CD8-positive, alpha-beta memory T cell (primary cell): ENCODE measurements at regions not wholly inside any gene's neighbourhood (a gene's known extent, or its start where the extent isn't known, plus 50 kb on each side); places are given as distances from the start of the nearest gene placed in this dataset.
A peak's percentile ranks its signal among the peaks of the same experiment; 100 is the strongest.
"Not testable (repeated sequence)": the region's sequence is repeated elsewhere in the genome, so short reads cannot be mapped to it uniquely, and the experiment has no call there.

Experiments used
- CTCF ChIA-PET: fragments of 350-600 bp; sonication (Branson Sonifier 250); formaldehyde crosslinking; loops from one replicate; lab custom pipeline; 2021; ENCODE audit warnings: antibody characterized with exemption; lab: Charles Lee
- POLR2A ChIA-PET: fragments of 350-600 bp; sonication (Branson Sonifier 250); formaldehyde crosslinking; loops from one replicate; lab custom pipeline; 2021; ENCODE audit warnings: antibody characterized with exemption; lab: Charles Lee
- DNase-seq, 5 donors: peaks; one replicate each; pipeline versions ENCODE4 v3.0.0 to v3.0.0-alpha.2; 2020 to 2022; ENCODE audit warnings: mixed read lengths in 1 of 5
- H3K27ac ChIP-seq: one replicate; pipeline ENCODE4 v1.7.0; 2013; ENCODE audit warnings: low read depth, mild to moderate bottlenecking, low read length, moderate library complexity
- H3K27me3 ChIP-seq: 2 replicates; pipeline ENCODE4 v1.7.0; 2013; ENCODE audit warnings: low read length, mild to moderate bottlenecking; ENCODE audit not compliant: insufficient read depth, poor library complexity, severe bottlenecking
- H3K36me3 ChIP-seq: 2 replicates; pipeline ENCODE4 v1.7.0; 2013; ENCODE audit warnings: mild to moderate bottlenecking, low read length, moderate library complexity; ENCODE audit not compliant: insufficient read depth
- H3K4me1 ChIP-seq: 2 replicates; pipeline ENCODE4 v1.7.0; 2013; ENCODE audit warnings: mild to moderate bottlenecking, low read length, moderate library complexity; ENCODE audit not compliant: insufficient read depth
- H3K4me3 ChIP-seq: 2 replicates; pipeline ENCODE4 v1.7.0; 2013; ENCODE audit warnings: mild to moderate bottlenecking, low read length
- H3K9me3 ChIP-seq: 2 replicates; pipeline ENCODE4 v1.7.0; 2013; ENCODE audit warnings: mild to moderate bottlenecking, low read length
- H3K27ac Mint-ChIP-seq, 8 donors: one replicate each; pipeline ENCODE4 v1.8.0; 2020 to 2021; ENCODE audit warnings: mixed read lengths in 8 of 8, mild to moderate bottlenecking in 6 of 8, inconsistent platforms in 3 of 8, moderate library complexity in 3 of 8
- H3K27me3 Mint-ChIP-seq, 2 donors: one replicate each; pipeline ENCODE4 v1.8.0; 2020 to 2021; ENCODE audit warnings: mixed read lengths in 2 of 2, mild to moderate bottlenecking in 1 of 2, moderate library complexity in 1 of 2
- H3K36me3 Mint-ChIP-seq, 3 donors: one replicate each; pipeline ENCODE4 v1.8.0; 2020 to 2021; ENCODE audit warnings: mixed read lengths in 3 of 3, inconsistent platforms in 1 of 3, mild to moderate bottlenecking in 1 of 3
- H3K4me1 Mint-ChIP-seq, 3 donors: one replicate each; pipeline ENCODE4 v1.8.0; 2020 to 2021; ENCODE audit warnings: mixed read lengths in 3 of 3, inconsistent platforms in 1 of 3, mild to moderate bottlenecking in 1 of 3
- H3K4me3 Mint-ChIP-seq, 7 donors: one replicate each; pipeline ENCODE4 v1.8.0; 2020 to 2021; ENCODE audit warnings: mixed read lengths in 7 of 7, mild to moderate bottlenecking in 6 of 7, moderate library complexity in 4 of 7, inconsistent platforms in 2 of 7
- H3K9me3 Mint-ChIP-seq, 5 donors: one replicate each; pipeline ENCODE4 v1.8.0; 2020 to 2022; ENCODE audit warnings: mixed read lengths in 5 of 5, mild to moderate bottlenecking in 3 of 5, moderate library complexity in 2 of 5, inconsistent platforms in 1 of 5

- Histone ChIP-seq H3K4me3 (no peak overlapping the region), H3K4me1 (no peaks in the 10 kb centered on the region), H3K27me3 (no peaks in the 10 kb centered on the region), H3K36me3 (no peaks in the 10 kb centered on the region), H3K27ac (no peak overlapping the region), H3K9me3 (no peaks in the 10 kb centered on the region)
- H3K36me3 Mint-ChIP-seq, result no peaks in the 10 kb centered on the region
- DNase-seq, result no peak
- peak overlapping the region in 1 of 7 donors; percentile 16 for H3K4me3 Mint-ChIP-seq
- no peaks in the 10 kb centered on the region for H3K27me3 Mint-ChIP-seq
- ChIA-PET POLR2A (no interaction called here), CTCF (interaction anchor here (1.6 kb wide), 1 partner anchor 9 kb away, joined by 3 read pairs; no protein-coding TSS in a partner anchor)
- peaks cover 2 to 14% (median 4%) of the 10 kb centered on the region in 5 donors for H3K9me3 Mint-ChIP-seq
- H3K27ac Mint-ChIP-seq, result no peak overlapping the region
- no peaks in the 10 kb centered on the region for H3K4me1 Mint-ChIP-seq
Observed at GRCh38 chr4:158033416-158034120, 139.3 kb downstream of the GASK1B start.

GRCh38 chr4:158032733-158033415 is 140.0 kb downstream of the GASK1B start:
- Histone ChIP-seq H3K27ac (no peak overlapping the region), H3K36me3 (no peaks in the 10 kb centered on the region), H3K9me3 (no peaks in the 10 kb centered on the region), H3K27me3 (no peaks in the 10 kb centered on the region), H3K4me3 (no peak overlapping the region), H3K4me1 (no peaks in the 10 kb centered on the region)
- CTCF ChIA-PET, result interaction anchor here (1.6 kb wide), 1 partner anchor 9 kb away, joined by 3 read pairs; no protein-coding TSS in a partner anchor
- H3K27ac Mint-ChIP-seq, result no peak overlapping the region
- H3K36me3 Mint-ChIP-seq, result no peaks in the 10 kb centered on the region
- no peaks in the 10 kb centered on the region for H3K27me3 Mint-ChIP-seq
- DNase-seq, result no peak
- no peaks in the 10 kb centered on the region for H3K4me1 Mint-ChIP-seq
- peaks cover 2 to 18% (median 4%) of the 10 kb centered on the region in 5 donors for H3K9me3 Mint-ChIP-seq
- POLR2A ChIA-PET, result no interaction called here
- H3K4me3 Mint-ChIP-seq, result no peak overlapping the region

GRCh38 chr4:158028381-158028780 is 144.4 kb downstream of the GASK1B start:
- H3K27ac Mint-ChIP-seq, H3K9me3 ChIP-seq, H3K36me3 ChIP-seq, CTCF ChIA-PET, POLR2A ChIA-PET, H3K4me1 ChIP-seq, H3K36me3 Mint-ChIP-seq, H3K4me1 Mint-ChIP-seq, H3K27me3 Mint-ChIP-seq, H3K4me3 ChIP-seq, DNase-seq, H3K4me3 Mint-ChIP-seq, H3K27ac ChIP-seq, H3K27me3 ChIP-seq: not testable (repeated sequence)
- peaks cover 0 to 15% (median 3%) of the 10 kb centered on the region in 5 donors for H3K9me3 Mint-ChIP-seq

- Mint-ChIP-seq H3K4me1 (no peaks in the 10 kb centered on the region), H3K27me3 (no peaks in the 10 kb centered on the region), H3K36me3 (no peaks in the 10 kb centered on the region), H3K9me3 (peaks cover 2 to 12% (median 3%) of the 10 kb centered on the region in 5 donors), H3K4me3 (no peak overlapping the region), H3K27ac (no peak overlapping the region)
- DNase-seq, result no peak
- ChIA-PET CTCF (interaction anchor here (1.3 kb wide), 1 partner anchor 9 kb away, joined by 3 read pairs; no protein-coding TSS in a partner anchor), POLR2A (no interaction called here)
- Histone ChIP-seq H3K27me3 (no peaks in the 10 kb centered on the region), H3K4me3 (no peak overlapping the region), H3K27ac (no peak overlapping the region), H3K4me1 (no peaks in the 10 kb centered on the region), H3K9me3 (no peaks in the 10 kb centered on the region), H3K36me3 (no peaks in the 10 kb centered on the region)
Observed at GRCh38 chr4:158025131-158025530, 147.7 kb downstream of the GASK1B start.

- Histone ChIP-seq H3K27ac (no peak overlapping the region), H3K9me3 (no peaks in the 10 kb centered on the region), H3K4me3 (no peak overlapping the region), H3K4me1 (no peaks in the 10 kb centered on the region), H3K36me3 (no peaks in the 10 kb centered on the region), H3K27me3 (no peaks in the 10 kb centered on the region)
- POLR2A ChIA-PET, result no interaction called here
- Mint-ChIP-seq H3K4me3 (no peak overlapping the region), H3K27ac (no peak overlapping the region), H3K36me3 (no peaks in the 10 kb centered on the region), H3K4me1 (no peaks in the 10 kb centered on the region), H3K9me3 (peaks cover 0 to 2% (median 0%) of the 10 kb centered on the region in 5 donors), H3K27me3 (no peaks in the 10 kb centered on the region)
- CTCF ChIA-PET, result no interaction called here
- DNase-seq, result no peak
Observed at GRCh38 chr4:158020734-158021346, 152.0 kb downstream of the GASK1B start.

GRCh38 chr4:158020176-158020575 is 152.6 kb downstream of the GASK1B start:
- H3K27ac Mint-ChIP-seq, result no peak overlapping the region
- ChIA-PET CTCF (no interaction called here), POLR2A (no interaction called here)
- DNase-seq, result no peak
- H3K4me3 ChIP-seq, result no peak overlapping the region
- H3K27me3 ChIP-seq, result no peaks in the 10 kb centered on the region
- H3K27me3 Mint-ChIP-seq, result no peaks in the 10 kb centered on the region
- H3K36me3 ChIP-seq, result no peaks in the 10 kb centered on the region
- peaks cover 0 to 2% (median 0%) of the 10 kb centered on the region in 5 donors for H3K9me3 Mint-ChIP-seq
- no peaks in the 10 kb centered on the region for H3K36me3 Mint-ChIP-seq
- H3K4me1 Mint-ChIP-seq, result no peaks in the 10 kb centered on the region
- no peak overlapping the region for H3K4me3 Mint-ChIP-seq
- H3K4me1 ChIP-seq, result no peaks in the 10 kb centered on the region
- no peak overlapping the region for H3K27ac ChIP-seq
- H3K9me3 ChIP-seq, result no peaks in the 10 kb centered on the region

- ChIA-PET CTCF (no interaction called here), POLR2A (no interaction called here)
- no peaks in the 10 kb centered on the region for H3K27me3 Mint-ChIP-seq
- Histone ChIP-seq H3K9me3 (no peaks in the 10 kb centered on the region), H3K4me1 (no peaks in the 10 kb centered on the region), H3K4me3 (no peak overlapping the region), H3K36me3 (no peaks in the 10 kb centered on the region), H3K27me3 (no peaks in the 10 kb centered on the region), H3K27ac (no peak overlapping the region)
- no peaks in the 10 kb centered on the region for H3K36me3 Mint-ChIP-seq
- no peak for DNase-seq
- H3K4me3 Mint-ChIP-seq, result no peak overlapping the region
- no peaks in the 10 kb centered on the region for H3K4me1 Mint-ChIP-seq
- H3K27ac Mint-ChIP-seq, result no peak overlapping the region
- H3K9me3 Mint-ChIP-seq, result peaks cover 0 to 2% (median 0%) of the 10 kb centered on the region in 5 donors
Observed at GRCh38 chr4:158018831-158019230, 154.0 kb downstream of the GASK1B start.

- DNase-seq, result no peak
- peaks cover 0 to 4% (median 0%) of the 10 kb centered on the region in 5 donors for H3K9me3 Mint-ChIP-seq
Observed at GRCh38 chr4:158018221-158018830, 154.5 kb downstream of the GASK1B start.

More at GRCh38 chr4:158018221-158018830, 154.5 kb downstream of the GASK1B start:
- Histone ChIP-seq H3K27ac (no peak overlapping the region), H3K4me3 (no peak overlapping the region), H3K27me3 (no peaks in the 10 kb centered on the region), H3K36me3 (no peaks in the 10 kb centered on the region), H3K4me1 (no peaks in the 10 kb centered on the region), H3K9me3 (no peaks in the 10 kb centered on the region)
- Mint-ChIP-seq H3K4me1 (no peaks in the 10 kb centered on the region), H3K4me3 (no peak overlapping the region), H3K27ac (no peak overlapping the region), H3K27me3 (no peaks in the 10 kb centered on the region), H3K36me3 (no peaks in the 10 kb centered on the region)
- CTCF ChIA-PET, result no interaction called here
- POLR2A ChIA-PET, result no interaction called here
